Cardiac fibroblast (primary cell): ENCODE measurements at regions not wholly inside any gene's neighbourhood (a gene's known extent, or its start where the extent isn't known, plus 50 kb on each side); places are given as distances from the start of the nearest gene placed in this dataset.

Source experiments
- DNase-seq, 2 donors: peaks; one replicate each; pipeline versions ENCODE4 v3.0.0 to v3.0.0-alpha.2; 2010; ENCODE audit warnings: low read depth in 2 of 2
- H3K4me3 ChIP-seq, 2 donors: replicated peaks in 1 of 2; 1 replicate in 1 of 2; 2 replicates in 1 of 2; pipeline ENCODE4 v1.5.1; 2011; ENCODE audit warnings: low read depth in 2 of 2, low read length in 2 of 2, mild to moderate bottlenecking in 2 of 2, moderate library complexity in 1 of 2
- TF ChIP-seq, protein P1 (sequence below): IDR thresholded peaks from one replicate; pipeline ENCODE4 v1.5.1; 2011; ENCODE audit warnings: low read depth, mild to moderate bottlenecking, low read length, inconsistent platforms

GRCh38 chr21:35366394-35367080 is 317.4 kb upstream of the RUNX1 start:
- TF ChIP-seq, protein P1, sequence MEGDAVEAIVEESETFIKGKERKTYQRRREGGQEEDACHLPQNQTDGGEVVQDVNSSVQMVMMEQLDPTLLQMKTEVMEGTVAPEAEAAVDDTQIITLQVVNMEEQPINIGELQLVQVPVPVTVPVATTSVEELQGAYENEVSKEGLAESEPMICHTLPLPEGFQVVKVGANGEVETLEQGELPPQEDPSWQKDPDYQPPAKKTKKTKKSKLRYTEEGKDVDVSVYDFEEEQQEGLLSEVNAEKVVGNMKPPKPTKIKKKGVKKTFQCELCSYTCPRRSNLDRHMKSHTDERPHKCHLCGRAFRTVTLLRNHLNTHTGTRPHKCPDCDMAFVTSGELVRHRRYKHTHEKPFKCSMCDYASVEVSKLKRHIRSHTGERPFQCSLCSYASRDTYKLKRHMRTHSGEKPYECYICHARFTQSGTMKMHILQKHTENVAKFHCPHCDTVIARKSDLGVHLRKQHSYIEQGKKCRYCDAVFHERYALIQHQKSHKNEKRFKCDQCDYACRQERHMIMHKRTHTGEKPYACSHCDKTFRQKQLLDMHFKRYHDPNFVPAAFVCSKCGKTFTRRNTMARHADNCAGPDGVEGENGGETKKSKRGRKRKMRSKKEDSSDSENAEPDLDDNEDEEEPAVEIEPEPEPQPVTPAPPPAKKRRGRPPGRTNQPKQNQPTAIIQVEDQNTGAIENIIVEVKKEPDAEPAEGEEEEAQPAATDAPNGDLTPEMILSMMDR = no peak
- DNase-seq = peak; percentile 83 to 97
- no peak overlapping the region for H3K4me3 ChIP-seq

DNA sequence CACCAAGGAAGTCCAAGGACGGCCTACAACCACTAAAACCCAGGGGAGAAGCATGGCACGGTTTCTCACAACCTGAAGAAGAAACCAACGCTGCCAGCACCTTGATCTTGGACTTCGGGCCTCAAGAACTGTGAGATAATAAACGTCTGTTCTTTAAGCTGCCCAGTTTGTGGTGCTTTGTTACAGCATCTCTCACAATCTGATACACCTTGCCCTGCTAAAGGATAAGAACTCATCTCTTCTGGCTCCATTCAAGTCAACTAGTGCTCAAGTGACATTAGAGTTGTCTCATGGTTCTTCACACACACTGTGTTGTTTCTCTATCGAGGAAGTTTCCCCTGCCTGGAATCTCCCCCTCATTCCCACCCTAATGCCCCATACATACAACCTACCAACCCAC is 314.4 kb upstream of the RUNX1 start:
- TF ChIP-seq, protein P1 = no peak
- no peak overlapping the region for H3K4me3 ChIP-seq
- DNase-seq = no peak

GRCh38 chr21:35361988-35362387 is 312.9 kb upstream of the RUNX1 start:
- no peak overlapping the region for H3K4me3 ChIP-seq
- TF ChIP-seq, protein P1 = no peak
- no peak for DNase-seq

GRCh38 chr21:35360870-35361570 is 311.9 kb upstream of the RUNX1 start:
- no peak for DNase-seq
- TF ChIP-seq, protein P1 = no peak
- H3K4me3 ChIP-seq = no peak overlapping the region

DNA sequence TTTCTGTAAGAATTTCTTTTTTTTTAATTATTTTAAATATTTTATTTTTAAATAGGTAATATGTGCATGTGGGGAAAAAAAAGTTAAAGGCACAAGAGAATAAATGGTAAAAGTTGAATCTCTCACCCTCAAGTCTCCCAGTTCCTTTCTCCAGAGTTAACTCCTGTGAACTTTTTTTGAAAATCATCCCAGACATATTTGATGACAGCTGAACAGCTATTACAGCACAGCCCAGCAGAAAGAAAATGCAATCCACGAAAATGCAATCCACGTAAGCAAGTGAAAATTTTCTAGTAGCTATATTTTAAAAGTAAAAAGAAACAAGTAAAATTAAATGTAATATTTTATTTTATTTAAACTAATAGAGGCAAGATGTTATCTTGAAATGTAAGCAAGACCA is 310.0 kb upstream of the RUNX1 start:
- no peak overlapping the region for H3K4me3 ChIP-seq
- DNase-seq = peak in 1 of 2 donors; percentile 41
- TF ChIP-seq, protein P1 = no peak

GRCh38 chr21:35358008-35358407 is 308.9 kb upstream of the RUNX1 start:
- DNase-seq = no peak
- H3K4me3 ChIP-seq = no peak overlapping the region
- TF ChIP-seq, protein P1 = no peak
